Vagina (tissue), 2 donors: ENCODE measurements at regions not wholly inside any gene's neighbourhood (a gene's known extent, or its start where the extent isn't known, plus 50 kb on each side); places are given as distances from the start of the nearest gene placed in this dataset.

Experiments used
- DNase-seq, 2 donors: peaks; one replicate each; pipeline ENCODE4 v3.0.0-alpha.2; 2017; ENCODE audit errors: extremely low spot score in 2 of 2
- H3K27ac ChIP-seq: fragments of 200-600 bp; sonication (generic); one replicate; pipeline ENCODE4 v1.5.1; 2019
- H3K27me3 ChIP-seq: fragments of 200-600 bp; sonication (generic); one replicate; pipeline ENCODE4 v1.5.1; 2019
- H3K36me3 ChIP-seq, 2 donors: fragments of 200-600 bp; sonication (generic); one replicate each; pipeline ENCODE4 v1.5.1; 2017 to 2019
- H3K4me1 ChIP-seq: fragments of 200-600 bp; sonication (generic); one replicate; pipeline ENCODE4 v1.5.1; 2019
- H3K4me3 ChIP-seq, 2 donors: fragments of 200-600 bp; sonication (generic); 1 replicate in 1 of 2; 2 replicates in 1 of 2; pipeline ENCODE4 v1.5.1; 2016 to 2019
- H3K9me3 ChIP-seq: fragments of 200-600 bp; sonication (generic); one replicate; pipeline ENCODE4 v1.5.1; 2019
- CTCF ChIP-seq, 3 experiments: fragments of 450-650 bp in 2 of 3; fragments of 200-600 bp in 1 of 3; sonication (generic) in 1 of 3; IDR thresholded peaks; one replicate each; pipeline ENCODE4 v1.5.1; 2017 to 2019; ENCODE audit warnings: antibody characterized with exemption in 3 of 3, mild to moderate bottlenecking in 2 of 3, moderate library complexity in 2 of 3
- POLR2A ChIP-seq, 2 donors: fragments of 450-650 bp; IDR thresholded peaks; one replicate each; pipeline ENCODE4 v1.6.1; 2017; ENCODE audit warnings: antibody characterized with exemption in 2 of 2, mild to moderate bottlenecking in 2 of 2, moderate library complexity in 2 of 2
- POLR2AphosphoS5 ChIP-seq, 2 donors: sonication (generic); formaldehyde crosslinking; IDR thresholded peaks; one replicate each; pipeline ENCODE4 v1.9.0; 2017; ENCODE audit warnings: antibody characterized with exemption in 2 of 2, mild to moderate bottlenecking in 2 of 2, low read depth in 1 of 2; ENCODE audit not compliant: insufficient read depth in 1 of 2
- intact Hi-C: fragments of 100-400 bp; cut with DNase I; formaldehyde crosslinking; loops from one replicate; pipeline ENCODE4 v1.15.1; 2023

- TF ChIP-seq POLR2A (IDR thresholded peaks at IDR 0.05) (no peak), CTCF (IDR thresholded peaks at IDR 0.05) (no peak), POLR2AphosphoS5 (IDR thresholded peaks at IDR 0.05; ENCODE audit: insufficient read depth in 1 of 2, low read depth in 1 of 2) (no peak)
- intact Hi-C loops = no loop called here
- Histone ChIP-seq H3K4me1 (no peaks in the 10 kb centered on the region), H3K36me3 (no peaks in the 10 kb centered on the region), H3K9me3 (no peaks in the 10 kb centered on the region), H3K27ac (no peak overlapping the region), H3K4me3 (no peak overlapping the region), H3K27me3 (no peaks in the 10 kb centered on the region)
- no peak for DNase-seq
These were observed 69.5 kb upstream of the GNAZ start for GRCh38 chr22:23000657-23001347.

GRCh38 chr22:23001463-23001862, 68.9 kb upstream of the GNAZ start:
- TF ChIP-seq CTCF (IDR thresholded peaks at IDR 0.05) (no peak), POLR2AphosphoS5 (IDR thresholded peaks at IDR 0.05; ENCODE audit: insufficient read depth in 1 of 2, low read depth in 1 of 2) (no peak), POLR2A (IDR thresholded peaks at IDR 0.05) (no peak)
- no peaks in the 10 kb centered on the region for H3K27me3 ChIP-seq
- DNase-seq = no peak
- no peaks in the 10 kb centered on the region for H3K36me3 ChIP-seq
- no peaks in the 10 kb centered on the region for H3K9me3 ChIP-seq
- no peaks in the 10 kb centered on the region for H3K4me1 ChIP-seq
- intact Hi-C loops = no loop called here
- H3K27ac ChIP-seq = no peak overlapping the region
- no peak overlapping the region for H3K4me3 ChIP-seq

- TF ChIP-seq CTCF (IDR thresholded peaks at IDR 0.05) = no peak
- H3K27ac ChIP-seq = no peak overlapping the region
- no peaks in the 10 kb centered on the region for H3K4me1 ChIP-seq
- intact Hi-C loops = no loop called here
- H3K36me3 ChIP-seq = no peaks in the 10 kb centered on the region
- no peak for DNase-seq
- no peaks in the 10 kb centered on the region for H3K9me3 ChIP-seq
- H3K4me3 ChIP-seq = no peak overlapping the region
- H3K27me3 ChIP-seq = no peaks in the 10 kb centered on the region
These were observed 67.6 kb upstream of the GNAZ start for GRCh38 chr22:23002612-23003180.

GRCh38 chr22:23007823-23008222, 62.5 kb upstream of the GNAZ start:
- Histone ChIP-seq H3K27me3 (no peaks in the 10 kb centered on the region), H3K27ac (no peak overlapping the region), H3K9me3 (no peaks in the 10 kb centered on the region), H3K36me3 (no peaks in the 10 kb centered on the region), H3K4me1 (no peaks in the 10 kb centered on the region), H3K4me3 (no peak overlapping the region)
- TF ChIP-seq CTCF (IDR thresholded peaks at IDR 0.05) (no peak), POLR2AphosphoS5 (IDR thresholded peaks at IDR 0.05; ENCODE audit: insufficient read depth in 1 of 2, low read depth in 1 of 2) (no peak), POLR2A (IDR thresholded peaks at IDR 0.05) (no peak)
- intact Hi-C loops = no loop called here
- DNase-seq = no peak

GRCh38 chr22:23008896-23009295, 61.4 kb upstream of the GNAZ start:
- H3K4me3 ChIP-seq = no peak overlapping the region
- H3K9me3 ChIP-seq = no peaks in the 10 kb centered on the region
- no peaks in the 10 kb centered on the region for H3K36me3 ChIP-seq
- H3K27me3 ChIP-seq = no peaks in the 10 kb centered on the region
- no peak for DNase-seq
- intact Hi-C loops = no loop called here
- TF ChIP-seq CTCF (IDR thresholded peaks at IDR 0.05) (no peak), POLR2AphosphoS5 (IDR thresholded peaks at IDR 0.05; ENCODE audit: insufficient read depth in 1 of 2, low read depth in 1 of 2) (no peak), POLR2A (IDR thresholded peaks at IDR 0.05) (no peak)
- no peak overlapping the region for H3K27ac ChIP-seq
- H3K4me1 ChIP-seq = no peaks in the 10 kb centered on the region
